H1 (cell line): ENCODE measurements at regions not wholly inside any gene's neighbourhood (a gene's known extent, or its start where the extent isn't known, plus 50 kb on each side); places are given as distances from the start of the nearest gene placed in this dataset.

Experiments used
- CTCF ChIA-PET: fragments of 300-600 bp; sonication (Branson Sonifier 250); formaldehyde crosslinking; loops from one replicate; lab custom pipeline; 2021; ENCODE audit not compliant: partially characterized antibody; lab: Charles Lee
- POLR2A ChIA-PET: fragments of 300-600 bp; sonication (Branson Sonifier 250); formaldehyde crosslinking; loops from one replicate; lab custom pipeline; 2021; ENCODE audit warnings: inconsistent platforms; ENCODE audit not compliant: partially characterized antibody; lab: Charles Lee
- DNase-seq, 2 experiments: peaks; one replicate each; pipeline versions ENCODE4 v3.0.0 to v3.0.0-alpha.2; 2010 to 2022; ENCODE audit warnings: low spot score in 2 of 2, low read depth in 1 of 2, mixed read lengths in 1 of 2
- FAIRE-seq: peaks from 2 replicates; lab custom pipeline; 2011; peaks lifted over from hg19 to GRCh38; lab: Jason Lieb, UNC
- H2AFZ ChIP-seq: 2 replicates; pipeline ENCODE4 v1.8.1; 2012; ENCODE audit warnings: low read length, inconsistent platforms
- H2AK5ac ChIP-seq: 2 replicates; pipeline ENCODE4 v1.6.1; 2013; ENCODE audit warnings: low read depth, low read length
- H2BK120ac ChIP-seq: replicated peaks from 2 replicates; pipeline ENCODE3; 2013; ENCODE audit warnings: low read depth, low read length, inconsistent platforms
- H2BK12ac ChIP-seq: 2 replicates; pipeline ENCODE4 v1.6.1; 2013; ENCODE audit warnings: low read depth, low read length
- H2BK15ac ChIP-seq: 2 replicates; pipeline ENCODE4 v1.6.1; 2013; ENCODE audit warnings: low read length
- H2BK20ac ChIP-seq: 2 replicates; pipeline ENCODE4 v1.6.1; 2013; ENCODE audit warnings: low read length
- H2BK5ac ChIP-seq: 2 replicates; pipeline ENCODE4 v1.6.1; 2013; ENCODE audit warnings: low read depth, low read length
- H3K14ac ChIP-seq: 2 replicates; pipeline ENCODE4 v1.6.1; 2013; ENCODE audit warnings: inconsistent platforms; ENCODE audit not compliant: insufficient read length
- H3K18ac ChIP-seq: 2 replicates; pipeline ENCODE4 v1.6.1; 2013; ENCODE audit warnings: low read length; ENCODE audit errors: extremely low read depth
- H3K23ac ChIP-seq: 2 replicates; pipeline ENCODE4 v1.6.1; 2013; ENCODE audit warnings: inconsistent platforms; ENCODE audit not compliant: insufficient read length
- H3K23me2 ChIP-seq: 2 replicates; pipeline ENCODE4 v1.6.1; 2013; ENCODE audit warnings: low read depth, low read length
- H3K27ac ChIP-seq: 2 replicates; pipeline ENCODE4 v1.6.1; 2011; ENCODE audit warnings: low read depth, low read length, inconsistent platforms
- H3K27me3 ChIP-seq, 4 experiments: replicated peaks in 1 of 4; 1 replicate in 1 of 4; 2 replicates in 3 of 4; pipeline versions ENCODE4 v1.6.1 to v1.8.1; 2011 to 2013; ENCODE audit warnings: low read length in 3 of 4, mild to moderate bottlenecking in 3 of 4, inconsistent platforms in 2 of 4, mixed read lengths in 2 of 4, moderate library complexity in 1 of 4; ENCODE audit not compliant: control insufficient read depth in 3 of 4, insufficient read depth in 3 of 4; ENCODE audit errors: extremely low read depth in 1 of 4
- H3K36me3 ChIP-seq, 4 experiments: 2 replicates each; pipeline versions ENCODE4 v1.6.1 to v1.8.1; 2011 to 2013; ENCODE audit warnings: mild to moderate bottlenecking in 4 of 4, low read length in 3 of 4, moderate library complexity in 2 of 4, control low read depth in 1 of 4, inconsistent platforms in 1 of 4; ENCODE audit not compliant: insufficient read depth in 4 of 4, control insufficient read depth in 2 of 4
- H3K4ac ChIP-seq: replicated peaks from 2 replicates; pipeline ENCODE3; 2013; ENCODE audit warnings: low read length, low read depth, mixed read lengths, inconsistent platforms; ENCODE audit not compliant: insufficient read length
- H3K4me1 ChIP-seq, 4 experiments: replicated peaks in 1 of 4; 1 replicate in 1 of 4; 2 replicates in 3 of 4; pipeline versions ENCODE4 v1.6.1 to v1.8.1; 2011 to 2013; ENCODE audit warnings: low read length in 3 of 4, inconsistent platforms in 2 of 4, mixed read lengths in 1 of 4; ENCODE audit not compliant: insufficient read depth in 4 of 4, control insufficient read depth in 3 of 4
- H3K4me2 ChIP-seq, 2 experiments: 2 replicates each; pipeline versions ENCODE4 v1.6.1 to v1.8.1; 2011 to 2013; ENCODE audit warnings: low read depth in 2 of 2, low read length in 2 of 2, control low read depth in 1 of 2, inconsistent platforms in 1 of 2, mild to moderate bottlenecking in 1 of 2; ENCODE audit not compliant: insufficient read depth in 1 of 2
- H3K4me3 ChIP-seq, 4 experiments: fragments of 200-600, 300-600 bp in 1 of 4; sonication (generic), shearing (Covaris generic), sonication (Bioruptor Twin) in 1 of 4; 2 replicates each; pipeline versions ENCODE4 v1.5.1 to v1.8.1; 2011 to 2016; ENCODE audit warnings: low read length in 4 of 4, low read depth in 3 of 4, control low read depth in 2 of 4, inconsistent platforms in 2 of 4, mild to moderate bottlenecking in 2 of 4, mixed read lengths in 1 of 4, moderate library complexity in 1 of 4; ENCODE audit not compliant: insufficient read depth in 2 of 4; ENCODE audit errors: extremely low read depth in 1 of 4
- H3K56ac ChIP-seq: replicated peaks from 2 replicates; pipeline ENCODE3; 2013; ENCODE audit warnings: low read depth, mild to moderate bottlenecking, mixed read lengths, low read length, inconsistent platforms; ENCODE audit not compliant: insufficient read length
- H3K79me1 ChIP-seq: 2 replicates; pipeline ENCODE4 v1.6.1; 2013; ENCODE audit warnings: low read depth, low read length, control low read depth
- H3K79me2 ChIP-seq, 2 experiments: 2 replicates each; pipeline versions ENCODE4 v1.6.1 to v1.8.1; 2012 to 2013; ENCODE audit warnings: low read length in 2 of 2, mild to moderate bottlenecking in 2 of 2, inconsistent platforms in 1 of 2; ENCODE audit not compliant: insufficient read depth in 2 of 2, control insufficient read depth in 1 of 2
- H3K9ac ChIP-seq, 4 experiments: replicated peaks in 1 of 4; 1 replicate in 1 of 4; 2 replicates in 3 of 4; pipeline versions ENCODE4 v1.6.1 to v1.8.1; 2011 to 2013; ENCODE audit warnings: low read depth in 3 of 4, low read length in 3 of 4, control low read depth in 2 of 4, mild to moderate bottlenecking in 2 of 4, moderate library complexity in 2 of 4, inconsistent platforms in 1 of 4; ENCODE audit errors: extremely low read depth in 1 of 4
- H3K9me3 ChIP-seq, 2 experiments: 2 replicates each; pipeline versions ENCODE4 v1.6.1 to v1.8.1; 2012 to 2013; ENCODE audit warnings: mild to moderate bottlenecking in 2 of 2, moderate library complexity in 2 of 2, control low read depth in 1 of 2, inconsistent platforms in 1 of 2, low read depth in 1 of 2, low read length in 1 of 2, mixed read lengths in 1 of 2; ENCODE audit not compliant: insufficient read depth in 2 of 2
- H4K20me1 ChIP-seq, 2 experiments: replicated peaks in 1 of 2; 2 replicates each; pipeline versions ENCODE3 to v1.8.1; 2011 to 2013; ENCODE audit warnings: inconsistent platforms in 2 of 2, low read length in 2 of 2, mild to moderate bottlenecking in 1 of 2; ENCODE audit not compliant: insufficient read depth in 2 of 2, control insufficient read depth in 1 of 2
- H4K5ac ChIP-seq: 2 replicates; pipeline ENCODE4 v1.6.1; 2013; ENCODE audit warnings: low read length, low read depth, mixed read lengths, inconsistent platforms; ENCODE audit not compliant: insufficient read length
- H4K8ac ChIP-seq: 2 replicates; pipeline ENCODE4 v1.8.0; 2013; ENCODE audit warnings: mild to moderate bottlenecking, moderate library complexity, low read length, inconsistent platforms; ENCODE audit not compliant: insufficient read depth; ENCODE audit errors: extremely low read depth
- H4K91ac ChIP-seq: replicated peaks from 2 replicates; pipeline ENCODE3; 2013; ENCODE audit warnings: low read length, mixed read lengths, inconsistent platforms; ENCODE audit not compliant: insufficient read length
- RNF2 ChIP-seq: fragments of 200-900, 300-1000 bp; sonication (generic); IDR thresholded peaks from 2 replicates; pipeline ENCODE4 v1.7.1; 2016; ENCODE audit warnings: borderline replicate concordance, low read depth, mild to moderate bottlenecking, antibody characterized with exemption, low read length; ENCODE audit not compliant: poor library complexity, severe bottlenecking; ENCODE audit errors: missing control alignments
- SIRT6 ChIP-seq: IDR thresholded peaks from one replicate; pipeline ENCODE4 v1.7.1; 2012; ENCODE audit warnings: low read length, inconsistent platforms
- TCF12 ChIP-seq: IDR thresholded peaks from 2 replicates; pipeline ENCODE4 v1.6.1; 2011; ENCODE audit warnings: low read depth, mild to moderate bottlenecking, low read length
- ZNF274 ChIP-seq: IDR thresholded peaks from 2 replicates; pipeline ENCODE4 v1.7.0; 2012; ENCODE audit warnings: low read length, borderline replicate concordance; ENCODE audit errors: extremely low read depth
- WGBS, 2 experiments: shearing (Covaris generic) in 1 of 2; methylation state at CpG; one replicate each; pipeline versions ENCODE4 v1.1.6 to v1.1.7; 2013 to 2015; ENCODE audit warnings: low lambda C conversion rate in 2 of 2, mixed read lengths in 2 of 2, inconsistent platforms in 1 of 2, low coverage in 1 of 2, missing lambda C conversion rate in 1 of 2; ENCODE audit not compliant: insufficient replicate concordance in 2 of 2, insufficient coverage in 1 of 2, insufficient read length in 1 of 2; ENCODE audit errors: extremely low coverage in 1 of 2, missing lambda C conversion rate in 1 of 2; 5-methylcytosine and 5-hydroxymethylcytosine counted together

DNA sequence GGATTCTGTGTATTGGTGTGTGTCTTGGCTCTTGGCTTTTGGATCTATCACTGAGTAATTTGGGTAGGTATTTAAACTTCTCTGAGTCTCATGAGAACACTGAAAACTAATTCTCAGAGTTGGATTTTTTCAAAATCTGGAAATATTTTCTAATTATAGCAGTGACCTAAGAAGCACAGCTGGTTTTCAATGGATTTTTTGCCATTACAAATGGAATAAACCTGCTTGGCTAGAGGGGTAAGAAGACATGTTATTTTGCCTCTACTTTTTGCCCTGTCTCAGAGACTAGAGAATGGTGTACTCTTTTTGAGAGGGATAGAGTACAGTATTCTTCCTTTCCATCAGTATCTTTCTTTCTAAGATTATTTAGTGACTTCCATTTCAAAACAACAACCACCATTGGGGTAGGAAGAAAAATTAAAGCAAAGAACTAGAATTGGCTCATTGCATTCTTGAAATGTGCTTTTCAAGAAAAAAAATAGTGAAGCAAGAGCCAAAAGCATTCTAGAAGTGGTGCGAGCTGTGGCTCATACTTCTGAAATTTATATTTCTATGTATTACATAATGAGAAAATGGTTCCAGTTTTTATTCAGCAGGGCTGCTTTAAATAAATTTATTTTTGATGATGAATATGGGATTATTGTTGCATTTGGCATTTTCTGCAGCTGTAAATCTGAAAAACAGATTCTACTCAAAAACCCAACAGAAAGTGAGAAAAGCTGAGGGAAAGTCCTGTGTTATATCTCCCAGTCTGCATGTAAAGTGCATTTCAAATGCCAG lies 850.2 kb upstream of the SLIT2 start:
- Histone ChIP-seq H2BK5ac (no peak overlapping the region), H3K4ac (no peak overlapping the region), H3K23ac (no peak overlapping the region), H3K4me1 (no peaks in the 10 kb centered on the region)
- TF ChIP-seq ZNF274 = no peak
- TF ChIP-seq RNF2 = no peak
- TF ChIP-seq TCF12 = no peak
- TF ChIP-seq SIRT6 = no peak
- TF ChIP-seq, all 59 proteins: peak for 0
- Histone ChIP-seq H4K8ac (no peak overlapping the region), H4K5ac (no peak overlapping the region), H4K20me1 (no peaks in the 10 kb centered on the region), H3K14ac (no peak overlapping the region), H3K27me3 (no peaks in the 10 kb centered on the region), H3K36me3 (no peaks in the 10 kb centered on the region), H3K23me2 (peaks cover 2% of the 10 kb centered on the region; the same call in 1 of the 2 replicates), H4K91ac (no peak overlapping the region), H3K9me3 (no peaks in the 10 kb centered on the region), H2BK15ac (no peak overlapping the region), H3K27ac (no peak overlapping the region), H2BK20ac (no peak overlapping the region), H3K79me1 (no peaks in the 10 kb centered on the region), H2BK120ac (no peak overlapping the region), H2BK12ac (no peak overlapping the region), H3K9ac (no peak overlapping the region), H3K4me2 (no peak overlapping the region), H3K56ac (no peak overlapping the region), H2AK5ac (no peak overlapping the region), H3K79me2 (no peaks in the 10 kb centered on the region), H3K4me3 (no peak overlapping the region), H2AFZ (no peak overlapping the region), H3K18ac (no peak overlapping the region)
- CTCF ChIA-PET = interaction anchor here (0.6 kb wide), 2 partner anchors 29 to 344 kb away, joined by 3 to 7 read pairs; no protein-coding TSS in a partner anchor
- DNase-seq = no peak
- POLR2A ChIA-PET = no interaction called here
- 100% methylated on average over 1 of the region's 1 CpG; no CpG with 5 or more reads in 1 of the 2 experiments for whole genome bisulfite sequencing, 2 experiments
- FAIRE-seq = no peak
